ENCODE measurements at regions not wholly inside any gene's neighbourhood (a gene's known extent, or its start where the extent isn't known, plus 50 kb on each side); places are given as distances from the start of the nearest gene placed in this dataset.

DNA sequence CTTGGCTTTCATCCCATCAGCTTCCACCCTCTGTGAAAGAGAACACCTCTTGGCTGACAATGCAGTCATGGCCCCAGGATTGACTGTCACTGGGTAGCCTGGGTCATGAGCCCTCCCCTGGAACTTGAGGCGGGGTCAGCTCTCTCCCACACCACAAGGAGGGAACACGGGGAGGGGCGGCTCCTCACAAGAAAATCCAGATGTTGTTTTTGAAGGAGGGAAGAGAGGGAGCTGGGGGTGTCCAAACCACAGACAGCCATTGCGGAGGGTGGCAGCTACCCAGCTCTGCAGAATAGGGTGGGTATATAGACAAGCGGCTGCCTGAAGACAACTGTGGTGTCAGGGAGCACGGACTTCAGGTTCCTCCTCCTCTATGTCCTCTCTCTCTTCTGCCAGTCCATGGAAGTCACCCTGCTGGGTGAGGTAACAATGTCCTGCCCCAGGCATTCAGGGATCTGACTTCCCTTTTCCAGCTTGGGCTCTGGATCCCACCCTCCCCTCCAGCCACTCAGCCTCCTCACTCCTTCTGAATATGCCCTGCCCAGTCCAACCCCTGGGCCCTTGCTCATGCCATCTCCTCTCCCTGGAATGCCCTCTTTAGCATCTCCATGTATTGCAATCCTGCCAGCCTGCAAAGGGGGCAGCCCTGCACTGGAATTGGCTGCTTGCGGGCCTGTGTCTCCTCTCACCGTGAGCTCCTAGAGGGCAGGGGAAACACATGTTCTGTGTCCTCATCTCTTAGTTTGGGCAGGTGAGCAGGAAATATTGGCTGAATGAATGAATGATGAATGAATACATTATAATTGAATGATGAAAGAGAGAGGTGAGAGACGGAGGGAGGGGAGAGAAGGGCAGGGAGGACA is 60.9 kb upstream of the RUNX3 start:
- TF ChIP-seq, protein P1, sequence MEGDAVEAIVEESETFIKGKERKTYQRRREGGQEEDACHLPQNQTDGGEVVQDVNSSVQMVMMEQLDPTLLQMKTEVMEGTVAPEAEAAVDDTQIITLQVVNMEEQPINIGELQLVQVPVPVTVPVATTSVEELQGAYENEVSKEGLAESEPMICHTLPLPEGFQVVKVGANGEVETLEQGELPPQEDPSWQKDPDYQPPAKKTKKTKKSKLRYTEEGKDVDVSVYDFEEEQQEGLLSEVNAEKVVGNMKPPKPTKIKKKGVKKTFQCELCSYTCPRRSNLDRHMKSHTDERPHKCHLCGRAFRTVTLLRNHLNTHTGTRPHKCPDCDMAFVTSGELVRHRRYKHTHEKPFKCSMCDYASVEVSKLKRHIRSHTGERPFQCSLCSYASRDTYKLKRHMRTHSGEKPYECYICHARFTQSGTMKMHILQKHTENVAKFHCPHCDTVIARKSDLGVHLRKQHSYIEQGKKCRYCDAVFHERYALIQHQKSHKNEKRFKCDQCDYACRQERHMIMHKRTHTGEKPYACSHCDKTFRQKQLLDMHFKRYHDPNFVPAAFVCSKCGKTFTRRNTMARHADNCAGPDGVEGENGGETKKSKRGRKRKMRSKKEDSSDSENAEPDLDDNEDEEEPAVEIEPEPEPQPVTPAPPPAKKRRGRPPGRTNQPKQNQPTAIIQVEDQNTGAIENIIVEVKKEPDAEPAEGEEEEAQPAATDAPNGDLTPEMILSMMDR (conservative IDR thresholded peaks at IDR 0.05) = no peak
- no peak for TF ChIP-seq EZH2 (IDR thresholded peaks at IDR 0.05; ENCODE audit: low read depth)

Measured in PC-9 (cell line).